IMR-90 (cell line): ENCODE measurements at regions not wholly inside any gene's neighbourhood (a gene's known extent, or its start where the extent isn't known, plus 50 kb on each side); places are given as distances from the start of the nearest gene placed in this dataset.

Experiments used
- ATAC-seq: fragments of 200-7000 bp; cut with Tn5 transposase; 2 replicates; pipeline ENCODE4 v1.9.1; 2020; ENCODE audit warnings: low read depth, mild to moderate bottlenecking, moderate library complexity
- BruUV-seq: library from RNA; stranded (reverse); fragments of 400-500 nt; replicated peaks from 2 replicates; lab custom pipeline; 2021; lab: Mats Ljungman, UMichigan
- CTCF ChIA-PET: fragments of 300-600 bp; formaldehyde crosslinking; extraction: SDS; loops from one replicate; lab custom pipeline; 2021; ENCODE audit warnings: antibody characterized with exemption; lab: Yijun Ruan, JAX
- POLR2A ChIA-PET: fragments of 300-600 bp; sonication (Branson Sonifier 250); formaldehyde crosslinking; loops from one replicate; lab custom pipeline; 2022; ENCODE audit warnings: antibody characterized with exemption; ENCODE audit not compliant: unreplicated experiment; lab: Charles Lee
- DNase-seq: peaks from one replicate; pipeline ENCODE4 v3.0.0; 2013
- H2AFZ ChIP-seq: replicated peaks from 2 replicates; pipeline ENCODE3; 2013; ENCODE audit warnings: low read length, mild to moderate bottlenecking; ENCODE audit not compliant: poor library complexity
- H2AK5ac ChIP-seq: 2 replicates; pipeline ENCODE4 v1.6.1; 2013; ENCODE audit warnings: low read depth, low read length, inconsistent platforms
- H2AK9ac ChIP-seq: replicated peaks from 2 replicates; pipeline ENCODE3; 2013; ENCODE audit warnings: mild to moderate bottlenecking, low read depth, low read length, moderate library complexity; ENCODE audit not compliant: poor library complexity
- H2BK120ac ChIP-seq: 2 replicates; pipeline ENCODE4 v1.6.1; 2013; ENCODE audit warnings: low read depth, low read length, inconsistent platforms
- H2BK15ac ChIP-seq: 3 replicates; pipeline ENCODE4 v1.6.1; 2013; ENCODE audit warnings: low read depth, low read length, inconsistent platforms
- H2BK20ac ChIP-seq: 2 replicates; pipeline ENCODE4 v1.6.1; 2013; ENCODE audit warnings: low read depth, mild to moderate bottlenecking, inconsistent platforms, low read length, moderate library complexity
- H2BK5ac ChIP-seq: 2 replicates; pipeline ENCODE4 v1.6.1; 2013; ENCODE audit warnings: mild to moderate bottlenecking, low read depth, low read length, inconsistent platforms; ENCODE audit not compliant: poor library complexity, severe bottlenecking
- H3K14ac ChIP-seq: replicated peaks from 2 replicates; pipeline ENCODE4 v1.6.1; 2013; ENCODE audit warnings: low read depth, low read length, inconsistent platforms
- H3K18ac ChIP-seq: 2 replicates; pipeline ENCODE4 v1.6.1; 2013; ENCODE audit warnings: low read depth, low read length, control low read depth
- H3K23ac ChIP-seq: 2 replicates; pipeline ENCODE4 v1.6.1; 2013; ENCODE audit warnings: low read depth, low read length, inconsistent platforms
- H3K27ac ChIP-seq: 2 replicates; pipeline ENCODE4 v1.5.1; 2013; ENCODE audit warnings: mild to moderate bottlenecking, control low read depth, low read length; ENCODE audit not compliant: insufficient read depth
- H3K27me3 ChIP-seq: 2 replicates; pipeline ENCODE4 v1.6.1; 2013; ENCODE audit warnings: low read length; ENCODE audit not compliant: control insufficient read depth, insufficient read depth
- H3K36me3 ChIP-seq: 2 replicates; pipeline ENCODE4 v1.6.1; 2013; ENCODE audit warnings: low read length, mixed read lengths; ENCODE audit not compliant: control insufficient read depth, insufficient read depth
- H3K4ac ChIP-seq: 2 replicates; pipeline ENCODE4 v1.6.1; 2013; ENCODE audit warnings: low read depth, low read length, inconsistent platforms
- H3K4me1 ChIP-seq: 2 replicates; pipeline ENCODE4 v1.6.1; 2013; ENCODE audit warnings: low read length, mixed read lengths; ENCODE audit not compliant: control insufficient read depth, insufficient read depth
- H3K4me2 ChIP-seq: 2 replicates; pipeline ENCODE4 v1.6.1; 2013; ENCODE audit warnings: low read depth, mild to moderate bottlenecking, control low read depth, low read length, moderate library complexity
- H3K4me3 ChIP-seq: 2 replicates; pipeline ENCODE4 v1.5.1; 2013; ENCODE audit warnings: low read depth, mild to moderate bottlenecking, control low read depth, low read length, moderate library complexity; ENCODE audit not compliant: insufficient read depth
- H3K56ac ChIP-seq: 2 replicates; pipeline ENCODE4 v1.6.1; 2013; ENCODE audit warnings: low read length, inconsistent platforms; ENCODE audit not compliant: insufficient read depth; ENCODE audit errors: extremely low read depth
- H3K79me1 ChIP-seq, 2 experiments: 2 replicates each; pipeline ENCODE4 v1.6.1; 2013; ENCODE audit warnings: low read length in 2 of 2, inconsistent platforms in 1 of 2, low read depth in 1 of 2
- H3K9ac ChIP-seq: 2 replicates; pipeline ENCODE4 v1.6.1; 2013; ENCODE audit warnings: low read depth, low read length, control low read depth
- H3K9me1 ChIP-seq: 2 replicates; pipeline ENCODE4 v1.6.1; 2013; ENCODE audit warnings: low read length, inconsistent platforms; ENCODE audit not compliant: insufficient read depth
- H3K9me3 ChIP-seq: 2 replicates; pipeline ENCODE4 v1.6.1; 2013; ENCODE audit warnings: low read length; ENCODE audit not compliant: control insufficient read depth, insufficient read depth
- H4K20me1 ChIP-seq: 2 replicates; pipeline ENCODE4 v1.6.1; 2013; ENCODE audit warnings: low read length, inconsistent platforms; ENCODE audit not compliant: insufficient read depth
- H4K5ac ChIP-seq: 2 replicates; pipeline ENCODE4 v1.6.1; 2013; ENCODE audit warnings: mild to moderate bottlenecking, low read depth, low read length, control low read depth
- H4K8ac ChIP-seq, 2 experiments: 2 replicates each; pipeline ENCODE4 v1.6.1; 2013; ENCODE audit warnings: low read depth in 2 of 2, low read length in 2 of 2, control low read depth in 1 of 2, inconsistent platforms in 1 of 2
- H4K91ac ChIP-seq: 2 replicates; pipeline ENCODE4 v1.6.1; 2013; ENCODE audit warnings: low read depth, low read length, inconsistent platforms; ENCODE audit not compliant: insufficient read depth
- BHLHE40 ChIP-seq: fragments of 150-350 bp; IDR thresholded peaks from 2 replicates; pipeline ENCODE4 v1.6.1; 2016; ENCODE audit warnings: mild to moderate bottlenecking, low read depth, low read length
- CEBPB ChIP-seq: IDR thresholded peaks from 2 replicates; pipeline ENCODE4 v1.6.1; 2012; ENCODE audit warnings: low read depth, low read length, improper control_type of control experiment
- ELK1 ChIP-seq: fragments of 150-350 bp; IDR thresholded peaks from 2 replicates; pipeline ENCODE4 v1.6.1; 2016; ENCODE audit warnings: low read depth, mild to moderate bottlenecking, low read length, moderate library complexity, borderline replicate concordance
- FOS ChIP-seq: fragments of 150-350 bp; IDR thresholded peaks from 2 replicates; pipeline ENCODE4 v1.6.1; 2016; ENCODE audit warnings: low read depth, low read length
- MAZ ChIP-seq: IDR thresholded peaks from 2 replicates; pipeline ENCODE4 v1.6.1; 2012; ENCODE audit warnings: low read depth, mild to moderate bottlenecking, low read length, improper control_type of control experiment, moderate library complexity, borderline replicate concordance
- NFE2L2 ChIP-seq: fragments of 150-350 bp; IDR thresholded peaks from 2 replicates; pipeline ENCODE4 v1.6.1; 2016; ENCODE audit warnings: low read depth, mild to moderate bottlenecking, low read length
- RCOR1 ChIP-seq: IDR thresholded peaks from 2 replicates; pipeline ENCODE4 v1.6.1; 2012; ENCODE audit warnings: mild to moderate bottlenecking, low read length, improper control_type of control experiment; ENCODE audit not compliant: insufficient replicate concordance
- USF2 ChIP-seq: fragments of 150-350 bp; IDR thresholded peaks from 2 replicates; pipeline ENCODE4 v1.6.1; 2017; ENCODE audit warnings: mild to moderate bottlenecking, antibody characterized with exemption, low read length, low read depth
- WGBS, 2 experiments: methylation state at CpG; one replicate each; pipeline versions ENCODE4 v1.1.5 to v1.1.7; 2013; ENCODE audit warnings: missing lambda C conversion rate in 2 of 2; ENCODE audit not compliant: insufficient read length in 1 of 2; ENCODE audit errors: extremely low coverage in 2 of 2; 5-methylcytosine and 5-hydroxymethylcytosine counted together
- dilution Hi-C: fragments of 300-500 bp; cut with HindIII; formaldehyde crosslinking; loops from one replicate; pipeline ENCODE4 v1.14.3; 2018; ENCODE audit warnings: low sequenced_read_pairs; ENCODE audit not compliant: unreplicated experiment
- in situ Hi-C: fragments of 300-500 bp; cut with MboI; formaldehyde crosslinking; loops from 3 replicates; pipeline ENCODE4 v1.14.3; 2019; ENCODE audit warnings: low sequenced_read_pairs, inconsistent platforms, mixed read lengths
- intact Hi-C: fragments of 100-400 bp; cut with micrococcal nuclease; formaldehyde crosslinking; loops from 2 replicates; pipeline ENCODE4 v1.10.0; 2022

- ChIA-PET POLR2A (no interaction called here), CTCF (no interaction called here)
- no TSS peak for BruUV-seq
- no peak overlapping the region for H3K9ac ChIP-seq
- H3K27me3 ChIP-seq, result no peaks in the 10 kb centered on the region
- no peaks in the 10 kb centered on the region for H3K79me1 ChIP-seq
- H3K18ac ChIP-seq, result no peak overlapping the region
- peak overlapping the region in 1 of 2 experiments; percentile 56; a peak in 1 of 4 replicates for H4K8ac ChIP-seq
- dilution Hi-C loops, result no loop called here
- peak overlapping the region; percentile 68; the same call in 1 of the 2 replicates for H2BK20ac ChIP-seq
- no peak overlapping the region for H2BK120ac ChIP-seq
- H3K4me1 ChIP-seq, result peaks cover 3% of the 10 kb centered on the region; the same call in 1 of the 2 replicates
- no peak overlapping the region for H4K91ac ChIP-seq
- peak overlapping the region; percentile 45; the same call in 1 of the 2 replicates for H3K27ac ChIP-seq
- no peak overlapping the region for H3K4me3 ChIP-seq
- intact Hi-C loops, result no loop called here
- H3K56ac ChIP-seq, result no peak overlapping the region
- peak overlapping the region; percentile 47 for H2BK5ac ChIP-seq
- H2AK5ac ChIP-seq, result no peak overlapping the region
- DNase-seq, result peak; percentile 93
- H4K20me1 ChIP-seq, result no peaks in the 10 kb centered on the region
- H3K9me1 ChIP-seq, result no peaks in the 10 kb centered on the region
- H3K4ac ChIP-seq, result no peak overlapping the region; the same call in 1 of the 2 replicates
- H3K14ac ChIP-seq, result no peak overlapping the region
- H3K23ac ChIP-seq, result no peak overlapping the region
- in situ Hi-C loops, result no loop called here
- no peak overlapping the region for H4K5ac ChIP-seq
- H2AFZ ChIP-seq, result peak overlapping the region; percentile 19
- no CpG with 5 or more reads among the region's 1 CpG for WGBS, 2 experiments
- no peak overlapping the region for H3K4me2 ChIP-seq
- peak; percentile 77 for ATAC-seq
- no peak overlapping the region for H2AK9ac ChIP-seq
- no peak overlapping the region for H2BK15ac ChIP-seq
- no peaks in the 10 kb centered on the region for H3K36me3 ChIP-seq
- TF ChIP-seq ELK1 (no peak), CEBPB (peak; percentile 89), RCOR1 (peak; percentile 31), NFE2L2 (0 out of 2 replicates have a peak, but pooled peaks have one; percentile 13), MAZ (0 out of 2 replicates have a peak, but pooled peaks have one; percentile 25), BHLHE40 (no peak), USF2 (no peak), FOS (peak; percentile 78)
- H3K9me3 ChIP-seq, result no peaks in the 10 kb centered on the region
Measured at GRCh38 chr1:59173721-59174120, 123.2 kb upstream of the FGGY start.
